Cardiac septum (tissue), 1 donor: ENCODE measurements at regions not wholly inside any gene's neighbourhood (a gene's known extent, or its start where the extent isn't known, plus 50 kb on each side); places are given as distances from the start of the nearest gene placed in this dataset.

Experiments
- DNase-seq: peaks from one replicate; pipeline ENCODE4 v3.0.0-alpha.2; 2020; ENCODE audit warnings: low spot score
- intact Hi-C: fragments of 100-400 bp; cut with DNase I; formaldehyde crosslinking; loops from one replicate; pipeline ENCODE4 v1.14.0; 2022
- donor health status: DM: no; HTN: no; CAD: no.

GRCh38 chr19:56721714-56722113, 50.2 kb upstream of the ZNF835 start:
- no peak for DNase-seq
- intact Hi-C loops = loop anchor here (10.0 kb wide), 1 partner anchor 327 kb away; the partner anchor contains the start of gene ZNF582
